ENCODE measurements at regions not wholly inside any gene's neighbourhood (a gene's known extent, or its start where the extent isn't known, plus 50 kb on each side); places are given as distances from the start of the nearest gene placed in this dataset.
A peak's percentile ranks its signal among the peaks of the same experiment; 100 is the strongest.
"Not testable (repeated sequence)": the region's sequence is repeated elsewhere in the genome, so short reads cannot be mapped to it uniquely, and the experiment has no call there.

GRCh38 chr7:152521420-152522337 lies 85.9 kb upstream of the KMT2C start:
- Mint-ChIP-seq H3K27me3 (no peaks in the 10 kb centered on the region), H3K9me3 (no peaks in the 10 kb centered on the region), H3K27ac (no peak overlapping the region), H3K4me3 (no peak overlapping the region), H3K4me1 (no peaks in the 10 kb centered on the region), H3K36me3 (peaks cover 2% of the 10 kb centered on the region)

GRCh38 chr7:152520861-152521302 lies 85.1 kb upstream of the KMT2C start:
- H3K27me3 Mint-ChIP-seq: no peaks in the 10 kb centered on the region
- H3K9me3 Mint-ChIP-seq: no peaks in the 10 kb centered on the region
- no peak overlapping the region for H3K4me3 Mint-ChIP-seq
- H3K36me3 Mint-ChIP-seq: peaks cover 2% of the 10 kb centered on the region
- no peak overlapping the region for H3K27ac Mint-ChIP-seq
- no peaks in the 10 kb centered on the region for H3K4me1 Mint-ChIP-seq

- no peaks in the 10 kb centered on the region for H3K4me1 Mint-ChIP-seq
- no peaks in the 10 kb centered on the region for H3K9me3 Mint-ChIP-seq
- H3K36me3 Mint-ChIP-seq: peaks cover 2% of the 10 kb centered on the region
- no peaks in the 10 kb centered on the region for H3K27me3 Mint-ChIP-seq
- H3K4me3 Mint-ChIP-seq: no peak overlapping the region
- H3K27ac Mint-ChIP-seq: no peak overlapping the region
Observed at GRCh38 chr7:152519290-152519689, 83.5 kb upstream of the KMT2C start.

- Mint-ChIP-seq H3K4me3 (no peak overlapping the region), H3K27ac (no peak overlapping the region), H3K27me3 (no peaks in the 10 kb centered on the region), H3K36me3 (peaks cover 2% of the 10 kb centered on the region), H3K9me3 (no peaks in the 10 kb centered on the region), H3K4me1 (peaks cover 13% of the 10 kb centered on the region)
Observed at GRCh38 chr7:152516216-152516615, 80.4 kb upstream of the KMT2C start.

- not testable (repeated sequence) for H3K27me3 Mint-ChIP-seq, H3K36me3 Mint-ChIP-seq, H3K9me3 Mint-ChIP-seq, H3K4me3 Mint-ChIP-seq, H3K27ac Mint-ChIP-seq
- peaks cover 16% of the 10 kb centered on the region for H3K4me1 Mint-ChIP-seq
Observed at GRCh38 chr7:152515266-152515950, 79.6 kb upstream of the KMT2C start.

GRCh38 chr7:152514771-152515105 lies 78.9 kb upstream of the KMT2C start:
- no peaks in the 10 kb centered on the region for H3K9me3 Mint-ChIP-seq
- H3K36me3 Mint-ChIP-seq: no peaks in the 10 kb centered on the region
- no peaks in the 10 kb centered on the region for H3K27me3 Mint-ChIP-seq
- no peak overlapping the region for H3K4me3 Mint-ChIP-seq
- H3K4me1 Mint-ChIP-seq: peaks cover 16% of the 10 kb centered on the region
- H3K27ac Mint-ChIP-seq: no peak overlapping the region

- Mint-ChIP-seq H3K36me3 (no peaks in the 10 kb centered on the region), H3K4me3 (no peak overlapping the region), H3K27ac (no peak overlapping the region), H3K4me1 (peaks cover 16% of the 10 kb centered on the region), H3K27me3 (no peaks in the 10 kb centered on the region), H3K9me3 (no peaks in the 10 kb centered on the region)
Observed at GRCh38 chr7:152513861-152514770, 78.3 kb upstream of the KMT2C start.

- Mint-ChIP-seq H3K36me3 (no peaks in the 10 kb centered on the region), H3K4me3 (peak overlapping the region; percentile 59), H3K9me3 (no peaks in the 10 kb centered on the region), H3K27ac (no peak overlapping the region), H3K4me1 (peaks cover 16% of the 10 kb centered on the region), H3K27me3 (no peaks in the 10 kb centered on the region)
Observed at GRCh38 chr7:152512706-152513105, 76.9 kb upstream of the KMT2C start.

- Mint-ChIP-seq H3K4me3 (peak overlapping the region; percentile 56), H3K27ac (no peak overlapping the region), H3K4me1 (peaks cover 16% of the 10 kb centered on the region), H3K27me3 (no peaks in the 10 kb centered on the region), H3K9me3 (no peaks in the 10 kb centered on the region), H3K36me3 (no peaks in the 10 kb centered on the region)
Observed at GRCh38 chr7:152511736-152512135, 75.9 kb upstream of the KMT2C start.

GRCh38 chr7:152508701-152509100 lies 72.9 kb upstream of the KMT2C start:
- Mint-ChIP-seq H3K27ac (no peak overlapping the region), H3K4me3 (no peak overlapping the region), H3K36me3 (no peaks in the 10 kb centered on the region), H3K9me3 (no peaks in the 10 kb centered on the region), H3K4me1 (peaks cover 16% of the 10 kb centered on the region), H3K27me3 (no peaks in the 10 kb centered on the region)

GRCh38 chr7:152505606-152506005 lies 69.8 kb upstream of the KMT2C start:
- H3K4me1 Mint-ChIP-seq: no peaks in the 10 kb centered on the region
- no peak overlapping the region for H3K4me3 Mint-ChIP-seq
- no peaks in the 10 kb centered on the region for H3K9me3 Mint-ChIP-seq
- no peak overlapping the region for H3K27ac Mint-ChIP-seq
- H3K36me3 Mint-ChIP-seq: no peaks in the 10 kb centered on the region
- H3K27me3 Mint-ChIP-seq: no peaks in the 10 kb centered on the region

GRCh38 chr7:152504816-152505215 lies 69.0 kb upstream of the KMT2C start:
- no peak overlapping the region for H3K4me3 Mint-ChIP-seq
- H3K4me1 Mint-ChIP-seq: no peaks in the 10 kb centered on the region
- H3K27ac Mint-ChIP-seq: no peak overlapping the region
- H3K9me3 Mint-ChIP-seq: no peaks in the 10 kb centered on the region
- no peaks in the 10 kb centered on the region for H3K27me3 Mint-ChIP-seq
- H3K36me3 Mint-ChIP-seq: no peaks in the 10 kb centered on the region

- Mint-ChIP-seq H3K36me3 (no peaks in the 10 kb centered on the region), H3K27me3 (no peaks in the 10 kb centered on the region), H3K4me1 (no peaks in the 10 kb centered on the region), H3K9me3 (no peaks in the 10 kb centered on the region), H3K27ac (no peak overlapping the region), H3K4me3 (no peak overlapping the region)
Observed at GRCh38 chr7:152504367-152504766, 68.6 kb upstream of the KMT2C start.

- Mint-ChIP-seq H3K4me3 (no peak overlapping the region), H3K36me3 (no peaks in the 10 kb centered on the region), H3K9me3 (no peaks in the 10 kb centered on the region), H3K27me3 (no peaks in the 10 kb centered on the region), H3K27ac (no peak overlapping the region), H3K4me1 (no peaks in the 10 kb centered on the region)
Observed at GRCh38 chr7:152502813-152503790, 67.3 kb upstream of the KMT2C start.

GRCh38 chr7:152501506-152501905 lies 65.7 kb upstream of the KMT2C start:
- H3K9me3 Mint-ChIP-seq: no peaks in the 10 kb centered on the region
- H3K36me3 Mint-ChIP-seq: no peaks in the 10 kb centered on the region
- no peaks in the 10 kb centered on the region for H3K27me3 Mint-ChIP-seq
- no peak overlapping the region for H3K4me3 Mint-ChIP-seq
- no peaks in the 10 kb centered on the region for H3K4me1 Mint-ChIP-seq
- H3K27ac Mint-ChIP-seq: no peak overlapping the region

Measured in activated naive CD4-positive, alpha-beta T cell treated with anti-CD3 and anti-CD28 coated beads, Interleukin-2, amount 50 U/mL, for 24 hours (primary cell).